AG04449 (cell line): ENCODE measurements at regions not wholly inside any gene's neighbourhood (a gene's known extent, or its start where the extent isn't known, plus 50 kb on each side); places are given as distances from the start of the nearest gene placed in this dataset.

Experiments used
- CTCF ChIA-PET: fragments of 350-600 bp; formaldehyde crosslinking; extraction: SDS; loops from one replicate; lab custom pipeline; 2021; ENCODE audit warnings: antibody characterized with exemption; lab: Yijun Ruan, JAX
- POLR2A ChIA-PET: fragments of 400-600, 350-600 bp; formaldehyde crosslinking; extraction: SDS; loops from one replicate; lab custom pipeline; 2020; ENCODE audit warnings: antibody characterized with exemption, inconsistent platforms; lab: Yijun Ruan, JAX
- DNase-seq: peaks from one replicate; pipeline ENCODE4 v3.0.0-alpha.2; 2010; ENCODE audit warnings: low read depth, low spot score
- H3K4me3 ChIP-seq: 2 replicates; pipeline ENCODE4 v1.5.1; 2011; ENCODE audit warnings: low read depth, mild to moderate bottlenecking, control low read depth, low read length
- TF ChIP-seq, protein P1 (sequence below): IDR thresholded peaks from one replicate; pipeline ENCODE4 v1.5.1; 2011; ENCODE audit warnings: mild to moderate bottlenecking, moderate library complexity, low read length, control low read depth, inconsistent platforms; ENCODE audit not compliant: insufficient read depth; ENCODE audit errors: missing control alignments

DNA sequence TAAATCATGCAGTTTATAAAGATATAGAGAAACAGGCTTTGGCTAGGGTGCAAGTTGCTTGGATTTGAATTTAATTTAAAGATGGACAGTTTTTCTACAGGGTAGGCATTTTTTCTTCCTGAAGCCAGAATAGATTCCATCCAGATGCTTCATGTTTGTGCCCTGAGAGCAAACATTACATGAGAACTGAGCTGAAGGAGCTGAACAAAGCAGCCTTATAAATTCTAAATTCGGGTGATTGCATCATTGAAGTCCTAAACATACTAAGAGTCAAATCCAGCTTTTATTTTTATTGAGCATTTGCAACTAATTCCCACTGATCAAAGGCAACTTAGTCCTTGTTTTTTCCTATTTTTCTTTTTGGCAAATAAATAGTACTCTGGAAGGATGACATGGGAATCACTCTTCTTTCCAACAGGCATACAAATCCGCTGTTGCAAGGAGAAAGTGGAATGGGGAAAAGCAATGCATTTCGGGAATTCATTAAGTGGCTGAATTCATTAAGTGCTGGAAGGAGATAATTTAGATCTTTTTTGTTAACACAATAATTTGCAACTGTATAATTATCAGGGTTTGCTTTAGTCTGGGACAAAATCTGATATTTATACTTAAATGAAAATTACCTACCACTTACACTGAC is 828.0 kb downstream of the SLC4A3 start:
- TF ChIP-seq, protein P1, sequence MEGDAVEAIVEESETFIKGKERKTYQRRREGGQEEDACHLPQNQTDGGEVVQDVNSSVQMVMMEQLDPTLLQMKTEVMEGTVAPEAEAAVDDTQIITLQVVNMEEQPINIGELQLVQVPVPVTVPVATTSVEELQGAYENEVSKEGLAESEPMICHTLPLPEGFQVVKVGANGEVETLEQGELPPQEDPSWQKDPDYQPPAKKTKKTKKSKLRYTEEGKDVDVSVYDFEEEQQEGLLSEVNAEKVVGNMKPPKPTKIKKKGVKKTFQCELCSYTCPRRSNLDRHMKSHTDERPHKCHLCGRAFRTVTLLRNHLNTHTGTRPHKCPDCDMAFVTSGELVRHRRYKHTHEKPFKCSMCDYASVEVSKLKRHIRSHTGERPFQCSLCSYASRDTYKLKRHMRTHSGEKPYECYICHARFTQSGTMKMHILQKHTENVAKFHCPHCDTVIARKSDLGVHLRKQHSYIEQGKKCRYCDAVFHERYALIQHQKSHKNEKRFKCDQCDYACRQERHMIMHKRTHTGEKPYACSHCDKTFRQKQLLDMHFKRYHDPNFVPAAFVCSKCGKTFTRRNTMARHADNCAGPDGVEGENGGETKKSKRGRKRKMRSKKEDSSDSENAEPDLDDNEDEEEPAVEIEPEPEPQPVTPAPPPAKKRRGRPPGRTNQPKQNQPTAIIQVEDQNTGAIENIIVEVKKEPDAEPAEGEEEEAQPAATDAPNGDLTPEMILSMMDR, result no peak
- ChIA-PET CTCF (interaction anchor here (1.5 kb wide), 1 partner anchor 350 kb away, joined by 4 read pairs; no protein-coding TSS in a partner anchor), POLR2A (no interaction called here)
- no peak for DNase-seq
- H3K4me3 ChIP-seq, result no peak overlapping the region

DNA sequence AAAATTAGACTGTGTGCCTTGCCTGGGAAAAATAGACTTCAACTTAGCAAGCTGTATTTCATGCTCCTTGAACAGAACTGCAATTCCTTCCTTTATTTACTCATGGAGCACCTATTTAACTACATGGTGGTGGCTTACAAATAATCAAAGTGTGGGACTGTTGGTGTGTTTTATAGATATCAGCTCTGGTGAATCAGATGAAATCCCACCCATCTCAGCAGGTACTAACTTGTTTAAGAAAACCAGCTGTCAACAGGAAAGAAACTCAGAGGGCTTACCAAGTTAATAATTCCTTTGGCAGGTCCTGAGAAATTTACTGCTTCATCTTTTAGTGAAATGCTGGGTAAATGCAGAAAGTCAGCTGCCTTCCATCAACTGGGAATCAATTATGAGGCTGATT is 830.6 kb downstream of the SLC4A3 start:
- TF ChIP-seq, protein P1, result no peak
- POLR2A ChIA-PET, result no interaction called here
- CTCF ChIA-PET, result no interaction called here

DNA sequence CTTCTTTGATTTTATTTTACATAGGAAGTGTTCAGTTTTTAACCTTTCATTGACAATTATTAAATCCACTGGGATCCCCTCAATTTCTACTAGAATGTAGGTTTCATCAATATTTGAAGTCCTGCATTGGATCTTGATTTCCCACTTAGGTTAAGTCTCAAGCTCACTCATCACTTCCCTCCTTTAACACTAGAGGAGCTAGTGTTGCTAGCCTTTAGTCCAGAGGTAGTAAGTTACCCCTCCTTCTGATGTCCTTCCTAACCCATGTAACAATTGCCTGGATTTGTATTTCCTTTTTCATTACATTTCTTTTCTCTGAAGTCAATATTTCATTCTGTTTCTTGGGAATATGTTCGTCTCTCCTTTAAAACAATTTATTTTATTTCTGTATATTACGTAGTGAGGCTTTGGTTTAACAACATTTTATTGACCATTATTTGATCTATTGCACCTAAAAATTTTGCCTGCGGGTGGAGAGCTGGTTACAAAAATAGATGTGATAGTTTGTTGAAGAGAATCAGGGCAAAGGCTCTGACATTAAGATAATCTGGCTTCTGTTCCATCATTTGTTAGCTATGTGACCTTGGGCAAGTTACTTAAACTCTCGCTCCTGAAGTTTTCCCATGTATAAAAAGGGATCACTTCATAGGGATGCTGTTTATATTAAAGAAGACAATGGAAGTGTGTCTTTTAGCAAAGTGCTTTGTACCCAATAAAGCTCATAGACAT is 833.0 kb downstream of the SLC4A3 start:
- ChIA-PET CTCF (no interaction called here), POLR2A (no interaction called here)
- H3K4me3 ChIP-seq, result no peak overlapping the region
- TF ChIP-seq, protein P1, result no peak
- no peak for DNase-seq

More for the DNA sequence above, 830.6 kb downstream of the SLC4A3 start:
- no peak for DNase-seq
- no peak overlapping the region for H3K4me3 ChIP-seq

DNA sequence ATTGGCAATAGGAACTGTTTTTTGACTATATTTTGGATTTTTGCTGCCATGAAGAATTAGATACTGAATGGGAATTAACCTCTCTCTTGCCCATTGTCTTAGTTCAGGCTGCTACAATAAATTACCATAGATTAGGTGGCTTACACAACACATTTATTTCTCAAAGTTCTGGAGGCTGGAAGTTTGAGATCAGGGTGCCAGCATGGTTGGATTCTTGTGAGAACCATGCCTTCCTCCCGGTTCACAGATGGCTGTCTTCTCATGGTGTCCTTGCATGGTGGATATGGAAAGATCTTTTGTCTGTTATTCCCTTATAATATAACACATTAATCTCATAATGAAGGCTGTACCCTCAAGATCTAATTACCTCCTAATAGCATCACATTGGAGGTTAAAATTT is 836.4 kb downstream of the SLC4A3 start:
- DNase-seq, result no peak
- no peak overlapping the region for H3K4me3 ChIP-seq
- POLR2A ChIA-PET, result no interaction called here
- TF ChIP-seq, protein P1, result no peak
- CTCF ChIA-PET, result no interaction called here

DNA sequence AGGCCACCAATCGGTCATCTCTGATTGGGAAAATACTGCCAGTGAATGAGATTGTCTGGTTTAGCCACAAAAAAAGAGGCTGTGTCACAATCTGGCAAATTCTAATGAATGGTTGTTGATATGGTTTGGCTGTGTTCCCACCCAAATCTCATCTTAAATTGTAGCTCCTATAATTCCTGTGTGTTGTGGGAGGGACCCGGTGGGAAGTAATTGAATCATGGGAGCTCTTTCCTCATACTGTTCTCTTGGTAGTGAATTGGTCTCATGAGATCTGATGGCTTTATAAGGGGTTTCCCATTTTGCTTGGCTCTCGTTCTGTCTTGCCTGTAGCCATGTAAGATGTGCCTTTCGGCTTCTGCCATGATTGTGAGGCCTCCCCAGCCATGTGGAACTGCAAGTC is 838.3 kb downstream of the SLC4A3 start:
- ChIA-PET CTCF (interaction anchor here (0.6 kb wide), 1 partner anchor 30 kb away, joined by 3 read pairs; no protein-coding TSS in a partner anchor), POLR2A (no interaction called here)
- no peak for DNase-seq
- TF ChIP-seq, protein P1, result no peak
- H3K4me3 ChIP-seq, result no peak overlapping the region

DNA sequence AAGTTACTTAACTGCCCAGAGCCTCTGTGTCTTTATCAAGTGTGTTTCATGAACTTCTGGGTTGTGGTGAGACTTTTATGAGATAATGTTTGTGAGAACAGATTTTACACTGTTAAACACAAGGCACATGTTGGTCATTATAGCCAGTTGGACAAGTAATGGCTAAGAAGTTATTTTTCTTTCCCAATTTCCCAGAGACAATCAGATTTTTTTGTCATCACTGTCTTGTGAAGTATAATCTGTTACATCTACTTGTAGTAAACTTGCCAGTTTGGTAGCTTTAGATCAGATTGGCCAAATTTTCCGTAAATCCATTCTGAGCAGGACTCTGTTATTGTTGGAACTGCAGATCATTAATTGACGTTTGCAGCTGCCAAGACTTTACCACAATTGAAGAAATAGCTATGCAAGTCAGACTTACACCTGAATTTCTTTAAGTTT is 838.8 kb downstream of the SLC4A3 start:
- CTCF ChIA-PET, result interaction anchor here (0.6 kb wide), 1 partner anchor 29 kb away, joined by 3 read pairs; no protein-coding TSS in a partner anchor
- POLR2A ChIA-PET, result no interaction called here
- TF ChIP-seq, protein P1, result no peak
- no peak overlapping the region for H3K4me3 ChIP-seq
- no peak for DNase-seq
